RCC 7860 (cell line): ENCODE measurements at regions not wholly inside any gene's neighbourhood (a gene's known extent, or its start where the extent isn't known, plus 50 kb on each side); places are given as distances from the start of the nearest gene placed in this dataset.
"Not testable (repeated sequence)": the region's sequence is repeated elsewhere in the genome, so short reads cannot be mapped to it uniquely, and the experiment has no call there.

Source experiments
- DNase-seq: peaks from one replicate; pipeline ENCODE4 v3.0.0-alpha.2; 2015; ENCODE audit warnings: low spot score
- FAIRE-seq: peaks from 2 replicates; lab custom pipeline; 2012; peaks lifted over from hg19 to GRCh38; lab: Jason Lieb, UNC

GRCh38 chr14:48643241-48643640 lies 942.9 kb downstream of the RPS29 start:
- DNase-seq = no peak
- FAIRE-seq = no peak

- FAIRE-seq (no peak), DNase-seq (no peak)
Measured at GRCh38 chr14:48628870-48629269, 953.5 kb upstream of the MDGA2 start.

- FAIRE-seq (no peak), DNase-seq (no peak)
Measured at GRCh38 chr14:48622980-48623379, 947.6 kb upstream of the MDGA2 start.

GRCh38 chr14:48618057-48618456 lies 942.7 kb upstream of the MDGA2 start:
- FAIRE-seq (no peak), DNase-seq (no peak)

- DNase-seq (no peak), FAIRE-seq (no peak)
Measured at GRCh38 chr14:48616931-48617330, 941.5 kb upstream of the MDGA2 start.

- DNase-seq (no peak), FAIRE-seq (no peak)
Measured at GRCh38 chr14:48615618-48616017, 940.2 kb upstream of the MDGA2 start.

- FAIRE-seq = no peak
- DNase-seq = no peak
Measured at GRCh38 chr14:48614003-48614402, 938.6 kb upstream of the MDGA2 start.

GRCh38 chr14:48606960-48607359 lies 931.6 kb upstream of the MDGA2 start:
- DNase-seq, FAIRE-seq: not testable (repeated sequence)

GRCh38 chr14:48598458-48598857 lies 923.1 kb upstream of the MDGA2 start:
- DNase-seq = no peak
- no peak for FAIRE-seq

- FAIRE-seq (no peak), DNase-seq (no peak)
Measured at GRCh38 chr14:48586099-48586498, 910.7 kb upstream of the MDGA2 start.

- FAIRE-seq = no peak
- peak; percentile 34 for DNase-seq
Measured at GRCh38 chr14:48584031-48584430, 908.6 kb upstream of the MDGA2 start.

GRCh38 chr14:48582938-48583337 lies 907.5 kb upstream of the MDGA2 start:
- FAIRE-seq = no peak

GRCh38 chr14:48580692-48581091 lies 905.3 kb upstream of the MDGA2 start:
- FAIRE-seq (no peak), DNase-seq (no peak)

More at GRCh38 chr14:48582938-48583337, 907.5 kb upstream of the MDGA2 start:
- no peak for DNase-seq

GRCh38 chr14:48575772-48576171 lies 900.4 kb upstream of the MDGA2 start:
- no peak for FAIRE-seq
- no peak for DNase-seq

GRCh38 chr14:48568688-48569087 lies 893.3 kb upstream of the MDGA2 start:
- FAIRE-seq = no peak
- no peak for DNase-seq

GRCh38 chr14:48568252-48568651 lies 892.8 kb upstream of the MDGA2 start:
- FAIRE-seq = no peak
- DNase-seq = no peak

- FAIRE-seq (no peak), DNase-seq (peak; percentile 68)
Measured at GRCh38 chr14:48563489-48563888, 888.1 kb upstream of the MDGA2 start.

- DNase-seq, FAIRE-seq: not testable (repeated sequence)
Measured at GRCh38 chr14:48561438-48561837, 886.0 kb upstream of the MDGA2 start.

GRCh38 chr14:48560421-48560820 lies 885.0 kb upstream of the MDGA2 start:
- DNase-seq (no peak), FAIRE-seq (no peak)

GRCh38 chr14:48553443-48553842 lies 878.0 kb upstream of the MDGA2 start:
- DNase-seq (no peak), FAIRE-seq (no peak)

- FAIRE-seq (no peak), DNase-seq (no peak)
Measured at GRCh38 chr14:48546996-48547395, 871.6 kb upstream of the MDGA2 start.

- DNase-seq = no peak
- no peak for FAIRE-seq
Measured at GRCh38 chr14:48537600-48537999, 862.2 kb upstream of the MDGA2 start.

GRCh38 chr14:48536318-48536717 lies 860.9 kb upstream of the MDGA2 start:
- FAIRE-seq (no peak), DNase-seq (no peak)

- DNase-seq (no peak), FAIRE-seq (no peak)
Measured at GRCh38 chr14:48527832-48528231, 852.4 kb upstream of the MDGA2 start.
